ENCODE measurements at regions not wholly inside any gene's neighbourhood (a gene's known extent, or its start where the extent isn't known, plus 50 kb on each side); places are given as distances from the start of the nearest gene placed in this dataset.
"Not testable (repeated sequence)": the region's sequence is repeated elsewhere in the genome, so short reads cannot be mapped to it uniquely, and the experiment has no call there.

DNA sequence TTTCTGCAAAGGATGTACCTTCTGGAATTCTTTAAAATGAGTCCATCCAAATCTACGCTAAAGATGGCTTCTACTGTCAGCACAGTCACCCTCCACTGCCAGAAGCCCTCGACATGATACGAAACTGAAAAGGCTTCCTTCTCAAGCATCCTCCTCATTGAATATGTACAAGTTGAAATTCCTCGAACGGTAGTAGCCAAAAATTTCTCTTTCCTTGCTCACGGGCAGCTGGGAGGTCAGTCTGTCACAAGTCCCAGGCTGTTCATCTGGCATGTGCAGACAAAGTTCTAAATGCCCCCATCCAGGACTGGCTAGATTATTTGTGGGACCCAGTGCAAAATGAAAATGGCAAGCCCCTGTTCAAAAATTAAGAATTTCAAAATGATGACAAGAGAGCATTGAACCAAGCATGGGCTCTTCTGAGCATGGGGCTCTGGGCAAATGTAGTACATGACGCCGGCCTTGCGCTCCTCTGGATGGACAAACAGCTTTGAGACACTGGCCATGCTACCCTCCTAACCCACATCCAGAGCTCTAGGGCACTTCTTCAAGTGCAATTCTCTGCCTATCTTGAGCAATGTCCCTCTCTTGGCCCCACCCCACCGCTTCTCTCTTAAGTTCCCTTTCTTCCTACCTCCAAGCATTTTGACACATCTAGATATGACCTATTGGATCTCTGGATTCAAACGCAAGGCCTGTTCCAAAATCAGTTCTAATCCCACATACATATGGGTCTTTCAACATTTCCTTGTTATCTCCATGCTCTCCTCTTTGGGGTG, 78.9 kb upstream of the FLT1 start:
- no peak for DNase-seq

DNA sequence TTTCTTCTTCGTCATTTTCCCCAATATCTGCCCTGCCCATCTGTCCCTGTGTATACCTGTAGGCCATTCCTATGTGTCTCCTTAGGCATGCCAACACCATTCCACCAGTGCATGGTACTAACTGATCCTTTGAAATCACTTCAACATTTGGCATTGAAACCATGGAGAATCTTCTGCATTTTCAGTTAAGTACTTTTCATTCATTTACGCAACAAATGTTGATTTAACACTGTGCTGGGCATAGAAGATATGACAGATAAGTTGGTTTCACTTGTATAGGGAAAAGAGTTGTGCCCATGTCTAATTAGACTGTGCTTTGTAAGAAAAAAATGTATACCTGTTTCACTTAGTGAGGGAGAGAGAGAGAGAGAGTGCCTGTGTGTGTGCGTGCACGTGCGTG, 77.9 kb upstream of the FLT1 start:
- no peak for DNase-seq

DNA sequence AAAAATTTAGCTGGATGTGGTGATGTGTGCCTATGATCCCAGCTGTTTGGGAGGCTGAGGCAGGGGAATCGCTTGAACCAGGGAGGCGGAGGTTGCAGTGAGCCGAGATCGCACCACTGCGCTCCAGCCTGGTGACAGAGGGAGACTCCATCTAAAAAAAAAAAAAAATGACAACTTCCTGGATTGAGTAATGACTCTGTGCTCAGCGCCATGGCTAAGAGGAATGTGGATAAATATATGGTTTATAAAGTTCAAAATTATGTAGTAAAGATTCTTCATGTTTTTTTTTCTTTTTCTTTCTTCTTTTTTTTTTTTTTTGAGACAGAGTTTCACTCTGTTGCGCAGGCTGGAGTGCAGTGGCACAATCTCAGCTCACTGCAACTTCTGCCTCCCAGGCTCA, 75.4 kb upstream of the FLT1 start:
- DNase-seq: not testable (repeated sequence)

DNA sequence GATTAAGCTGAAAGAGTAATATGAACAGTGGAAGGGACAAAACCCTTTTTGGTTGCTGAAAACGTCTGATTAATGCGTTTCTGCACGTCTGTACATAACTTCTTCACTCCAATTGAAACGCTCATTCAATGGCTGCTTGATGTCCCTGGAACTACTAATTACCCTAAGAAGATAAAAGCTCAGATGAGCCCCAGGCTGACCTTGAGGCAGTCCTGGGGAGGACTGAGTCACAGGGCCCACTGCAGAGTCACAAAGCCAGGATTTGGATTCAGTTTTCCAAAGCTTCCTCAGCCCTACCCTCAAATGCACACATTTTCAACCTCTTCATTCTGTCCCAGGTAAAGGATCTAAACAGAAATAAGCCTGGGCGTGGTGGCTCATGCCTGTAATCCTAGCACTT, 75.0 kb upstream of the FLT1 start:
- no peak for DNase-seq

DNA sequence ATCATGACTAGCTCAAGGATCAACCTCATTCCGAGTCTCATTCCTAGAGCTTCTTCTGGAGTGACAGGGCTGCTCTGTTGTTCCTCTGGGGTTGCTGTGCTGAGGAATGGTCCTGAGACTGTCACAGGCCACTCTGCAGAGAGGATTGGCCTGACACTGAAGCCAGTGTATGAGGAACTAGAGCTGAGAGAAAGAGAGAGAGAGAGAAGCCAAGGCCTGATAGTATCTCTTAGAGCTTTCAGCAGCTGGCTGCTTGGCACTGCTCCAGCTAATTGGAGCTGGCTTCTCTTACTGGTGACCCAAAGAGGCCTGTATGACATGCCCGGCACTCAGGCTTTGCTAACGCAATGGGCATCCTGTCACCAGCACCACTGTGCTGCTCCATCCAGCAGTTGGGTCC, 73.4 kb upstream of the FLT1 start:
- DNase-seq: no peak

DNA sequence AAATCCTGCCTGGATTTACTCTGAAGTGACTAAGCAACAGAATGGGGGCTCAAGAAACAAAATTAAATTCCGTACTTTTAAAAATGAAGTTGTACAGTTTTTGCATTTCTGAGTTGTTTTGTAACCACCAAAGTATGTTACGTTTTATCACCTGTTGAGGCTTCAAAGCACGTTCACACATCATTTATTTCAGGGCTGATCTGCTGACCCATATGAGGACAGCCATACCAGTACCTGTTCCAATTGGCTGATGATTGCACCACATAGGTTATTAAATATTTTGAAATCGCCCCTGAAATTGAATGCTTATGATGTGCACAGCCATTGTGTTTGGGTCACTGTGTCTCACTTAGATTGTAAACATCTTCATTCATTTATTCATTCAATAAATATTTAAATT, 72.0 kb upstream of the FLT1 start:
- DNase-seq: no peak

DNA sequence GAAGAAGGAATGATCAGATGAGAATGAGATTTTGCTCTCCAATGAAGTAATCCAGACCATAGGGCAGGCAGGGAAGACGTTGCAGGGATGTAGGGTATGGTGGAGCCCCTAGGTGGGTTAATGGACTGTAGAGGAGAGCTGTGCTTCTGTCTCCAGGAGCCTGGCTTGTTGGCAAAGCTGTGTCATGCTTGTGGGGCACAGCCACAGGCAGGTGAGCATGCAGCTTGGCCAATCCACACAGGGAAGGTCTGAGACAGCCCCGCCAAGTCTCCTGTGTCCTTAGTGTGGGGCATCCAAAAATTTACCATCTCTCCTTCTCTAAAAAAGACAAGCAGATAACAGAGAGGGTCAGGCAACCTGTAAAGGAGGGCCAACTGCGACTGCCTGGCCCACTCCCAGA, 71.4 kb upstream of the FLT1 start:
- no peak for DNase-seq

DNA sequence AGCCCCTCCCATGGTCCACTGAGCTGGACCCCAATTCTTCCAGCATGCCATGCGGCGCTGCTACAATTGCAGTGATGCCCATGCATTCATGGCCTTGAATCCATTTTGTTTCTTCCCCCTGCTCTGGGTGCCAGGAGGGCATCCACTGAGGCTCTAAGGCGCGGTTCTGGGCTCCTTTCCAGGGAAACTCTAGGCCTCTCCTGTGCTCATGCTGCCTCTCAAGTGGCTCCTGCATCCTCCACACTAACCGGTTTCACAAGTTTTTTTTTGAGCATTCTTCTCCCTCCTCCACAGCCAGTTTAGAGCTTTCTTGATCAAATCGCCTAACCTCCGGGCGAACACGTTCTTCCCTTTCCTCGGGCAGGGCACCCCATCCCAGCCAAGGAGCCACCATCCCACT, 69.1 kb upstream of the FLT1 start:
- no peak for DNase-seq

DNA sequence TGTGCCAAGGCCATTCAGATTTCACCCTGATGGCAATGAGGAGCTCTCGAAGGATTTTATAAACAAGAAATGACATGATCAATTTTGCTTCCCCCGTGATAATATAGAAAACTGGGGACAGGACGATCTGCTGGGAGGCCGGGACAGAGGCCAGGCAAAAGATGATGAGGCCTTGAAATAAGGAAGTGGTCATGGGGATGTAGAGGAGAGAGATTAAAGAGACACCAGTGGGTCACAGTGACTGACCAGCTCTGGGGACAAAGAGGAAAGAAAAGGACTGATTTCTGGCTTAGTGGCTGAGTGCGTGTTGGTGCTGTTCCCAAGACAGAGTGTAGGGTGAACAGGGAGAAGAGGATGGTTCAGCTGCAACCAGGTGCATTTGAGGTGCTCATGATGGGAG, 68.7 kb upstream of the FLT1 start:
- no peak for DNase-seq

DNA sequence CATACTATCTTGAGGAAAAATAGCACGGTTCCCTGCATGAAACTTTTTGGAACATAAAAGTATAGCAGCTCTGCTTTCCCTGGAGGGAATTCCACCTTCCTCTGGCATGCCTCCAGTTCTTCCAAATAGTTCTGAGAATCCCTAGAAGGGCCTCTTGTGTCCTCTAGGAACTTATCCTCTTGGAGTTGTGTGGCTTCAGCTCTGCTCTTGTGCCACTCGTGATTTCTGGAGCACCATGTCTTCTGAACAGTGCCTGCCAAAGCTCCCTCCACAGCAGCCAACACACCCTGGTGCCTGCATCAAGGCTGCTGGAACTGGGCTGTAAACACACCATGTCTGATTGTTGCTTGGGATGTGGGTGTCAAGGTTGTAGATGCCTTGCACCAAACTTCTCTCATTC, 65.7 kb upstream of the FLT1 start:
- no peak for DNase-seq

DNA sequence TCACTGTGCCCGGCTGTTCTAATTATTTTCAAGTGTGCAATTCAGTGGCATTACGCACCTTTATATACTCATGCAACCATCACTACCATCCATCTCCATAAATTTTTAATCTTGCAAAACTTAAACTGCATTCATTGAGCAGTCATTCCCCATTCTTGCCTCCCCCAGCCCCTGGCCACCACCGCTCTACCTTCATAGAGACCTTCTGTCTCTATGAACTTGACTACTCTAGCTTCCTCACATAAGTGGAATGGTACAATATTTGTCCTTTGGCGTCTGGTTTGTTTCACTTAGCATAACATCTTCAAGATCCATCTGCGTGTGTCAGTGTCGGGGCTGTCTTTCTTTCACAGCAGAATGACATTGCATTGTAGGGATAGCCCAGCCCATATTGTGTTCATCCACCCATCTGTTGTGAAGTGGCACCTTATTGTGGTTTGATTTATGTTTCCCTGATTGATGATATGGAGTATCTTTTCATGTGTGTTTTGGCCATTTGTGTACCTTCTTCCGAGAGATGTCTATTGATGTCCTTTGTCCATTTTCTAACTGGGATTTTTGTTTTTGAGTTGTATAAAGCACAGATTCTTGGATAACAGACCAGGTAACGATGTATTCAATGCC, 64.8 kb upstream of the FLT1 start:
- DNase-seq: no peak

DNA sequence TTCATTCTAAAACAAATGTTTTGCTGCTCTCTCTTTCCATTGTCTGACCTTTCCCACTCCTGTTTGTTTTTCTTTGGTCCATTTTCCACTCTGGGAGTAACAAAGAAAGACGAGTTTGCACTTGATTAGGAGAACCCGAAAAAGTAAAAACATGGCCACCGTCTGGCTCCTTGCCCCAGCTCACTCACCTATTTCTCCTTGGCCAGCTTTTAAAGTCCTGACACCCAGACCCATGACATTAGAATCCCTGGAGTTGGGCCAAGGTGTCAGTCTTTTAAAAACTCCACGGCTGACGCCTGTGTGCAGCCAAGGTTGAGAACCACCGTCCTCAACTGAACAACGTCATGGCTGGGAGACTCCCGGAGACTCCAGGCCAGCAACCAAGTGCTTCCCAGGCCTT, 63.6 kb upstream of the FLT1 start:
- DNase-seq: no peak

DNA sequence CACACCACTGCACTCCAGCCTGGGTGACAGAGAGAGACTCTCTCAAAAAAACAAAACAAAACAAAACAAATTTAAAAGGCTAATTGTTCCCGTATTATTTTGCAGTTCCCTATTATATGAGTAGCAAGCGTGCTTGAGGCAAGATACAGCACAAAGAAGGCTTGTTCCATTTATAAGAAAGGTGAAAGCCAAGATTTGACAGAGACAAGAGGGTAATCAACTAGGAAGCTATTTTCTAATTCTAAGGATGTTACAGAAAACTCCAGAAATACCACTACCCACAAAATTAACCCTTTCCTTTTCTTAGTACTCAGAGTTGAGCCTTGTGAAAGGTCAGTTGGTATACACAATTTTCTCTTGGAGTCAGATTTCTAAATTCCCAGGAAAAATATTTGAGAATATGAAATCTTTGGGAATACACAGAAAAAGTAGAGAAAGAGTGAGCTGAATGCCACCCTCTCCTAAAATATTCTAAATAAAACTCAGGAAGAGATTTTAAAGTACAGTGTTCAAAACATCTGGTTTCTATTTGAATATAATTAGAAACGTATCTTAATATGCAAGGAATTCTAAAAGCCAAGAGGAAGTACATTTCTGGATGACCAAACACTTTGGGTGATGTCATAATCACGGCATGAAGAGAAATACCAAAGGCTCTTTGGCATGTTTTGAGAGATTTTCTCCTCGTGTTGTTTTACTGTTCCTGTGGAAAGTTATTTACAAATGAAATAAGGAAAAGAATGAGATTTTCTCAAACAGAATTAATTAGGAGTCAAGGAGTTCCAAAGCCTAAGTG, 63.0 kb upstream of the FLT1 start:
- no peak for DNase-seq

DNA sequence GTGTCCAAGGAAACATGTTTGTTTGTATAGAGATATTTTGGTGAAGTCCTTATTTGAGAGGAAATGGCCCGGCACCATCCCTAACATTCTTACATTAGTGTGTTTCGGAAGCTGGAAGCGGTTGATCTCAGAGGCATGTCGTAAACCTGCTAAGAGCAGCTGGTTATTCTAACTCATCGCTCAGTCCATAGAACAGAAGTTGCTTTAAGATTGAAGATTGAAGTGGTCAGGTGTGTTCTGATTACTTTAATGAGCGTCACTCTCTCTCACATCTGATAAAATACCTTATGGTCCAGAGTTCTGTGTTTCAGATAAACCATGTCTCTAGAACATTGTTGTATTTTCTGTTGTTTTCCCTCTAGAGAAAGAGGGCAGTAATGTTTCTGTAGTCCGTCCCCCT, 60.2 kb upstream of the FLT1 start:
- DNase-seq: no peak

DNA sequence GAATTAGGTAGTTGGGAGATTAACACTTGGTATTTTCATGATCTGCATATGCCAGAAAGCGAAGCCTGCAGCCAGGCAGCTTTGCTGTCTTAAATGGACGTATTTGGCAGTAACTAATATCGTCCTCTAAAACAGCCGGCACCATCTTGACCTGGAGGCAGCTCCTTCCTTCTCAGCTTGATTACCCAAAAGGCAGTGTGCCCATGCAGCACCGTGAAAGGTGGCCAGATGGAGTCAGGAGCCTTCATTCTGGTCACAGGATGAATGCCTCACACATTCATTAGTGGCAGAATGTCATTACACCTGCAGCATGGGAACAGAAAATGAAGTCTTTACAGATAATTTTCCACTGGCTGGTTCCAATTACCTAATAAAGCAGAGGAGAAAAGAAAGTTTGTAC, 59.0 kb upstream of the FLT1 start:
- DNase-seq: no peak

DNA sequence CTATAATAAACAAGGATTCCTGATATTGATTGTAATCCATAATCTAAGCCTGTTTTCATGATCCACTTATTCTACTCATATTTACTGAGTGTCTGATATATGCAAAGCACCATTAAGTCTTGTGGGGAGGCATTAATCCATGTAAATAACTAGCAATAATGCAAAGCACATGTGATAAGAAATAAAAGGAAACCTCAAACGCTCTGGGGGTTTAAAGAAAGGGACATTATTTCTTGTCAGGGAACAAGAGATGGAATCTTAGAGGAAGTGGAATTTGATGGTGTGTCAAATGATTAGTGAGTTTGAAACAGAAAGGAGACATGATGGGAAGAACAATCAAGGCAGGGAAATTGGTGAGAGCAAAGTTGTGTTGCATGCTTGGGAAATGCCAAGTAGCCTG, 57.4 kb upstream of the FLT1 start:
- no peak for DNase-seq

DNA sequence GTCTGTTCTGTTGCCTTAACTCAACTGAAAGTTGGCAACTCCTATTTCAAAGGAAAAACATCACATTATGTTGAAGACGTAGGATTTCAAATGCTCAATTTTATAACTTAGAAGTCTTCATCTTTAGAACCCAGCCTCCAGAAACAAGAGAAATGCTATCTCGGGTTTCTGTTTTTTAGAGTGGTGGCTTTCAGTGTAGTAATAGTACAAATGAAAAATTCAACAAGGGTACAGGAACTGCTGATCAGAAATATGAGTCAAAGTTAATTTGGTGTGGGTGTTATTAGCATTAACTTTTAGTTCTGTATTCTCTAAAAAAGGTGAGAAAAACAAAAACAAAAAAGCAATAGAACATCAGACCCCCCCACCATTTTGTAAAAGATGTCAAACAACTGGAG, 56.6 kb upstream of the FLT1 start:
- DNase-seq: no peak

DNA sequence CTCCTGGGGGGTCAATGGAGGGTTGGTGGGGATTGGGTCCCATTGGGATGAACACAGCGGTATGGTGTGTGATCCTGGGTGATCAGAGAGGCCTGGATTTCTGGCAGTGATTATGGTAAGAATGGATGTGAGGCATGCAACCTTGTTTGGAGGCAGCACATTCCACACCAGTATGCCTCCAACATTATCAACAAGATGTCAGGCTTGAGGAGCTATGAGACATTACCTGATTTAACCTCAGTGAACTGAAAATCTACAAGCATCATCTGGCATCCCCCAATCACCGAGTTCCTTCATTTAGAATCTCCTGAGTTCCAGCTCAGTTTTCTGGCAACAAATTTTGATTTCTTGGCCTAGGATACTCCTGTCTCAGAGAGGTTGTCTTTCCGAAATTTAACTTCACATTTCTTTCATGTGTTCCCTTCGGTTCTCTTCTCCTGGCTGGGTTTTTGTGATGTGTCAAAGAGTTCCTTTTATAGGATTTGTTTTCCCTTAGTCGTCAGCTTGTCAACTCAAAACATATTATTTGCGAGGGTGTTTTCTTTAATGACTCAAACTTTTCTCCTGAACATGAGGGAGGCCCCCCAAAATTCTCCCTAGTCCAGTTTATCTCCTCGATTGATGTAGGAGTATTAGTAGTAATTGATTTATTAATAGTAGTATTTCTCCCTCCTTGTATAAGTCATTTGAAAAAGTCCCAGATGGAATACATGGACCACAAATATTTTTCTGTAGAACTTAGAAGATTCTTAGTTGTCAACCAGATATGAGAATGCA, 56.0 kb upstream of the FLT1 start:
- no peak for DNase-seq

DNA sequence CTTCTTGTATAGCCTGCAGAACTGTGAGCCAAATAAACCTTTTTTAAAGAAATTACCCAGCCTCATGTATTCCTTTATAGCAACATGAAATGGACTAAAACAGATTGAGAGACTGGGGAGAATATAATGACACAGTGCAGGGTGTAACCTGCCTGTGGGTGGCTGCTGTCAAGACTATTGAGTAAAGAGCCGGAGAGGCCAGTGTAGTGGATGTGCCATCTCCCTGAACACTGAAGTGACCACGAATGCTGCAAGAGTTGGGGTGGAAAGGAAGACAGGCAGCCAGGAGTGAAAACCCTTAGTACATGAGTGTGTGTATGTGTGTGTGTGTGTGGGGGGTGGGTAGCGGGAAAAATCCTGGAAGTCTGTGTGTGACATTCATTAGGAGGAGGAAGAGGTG, 55.2 kb upstream of the FLT1 start:
- no peak for DNase-seq

DNA sequence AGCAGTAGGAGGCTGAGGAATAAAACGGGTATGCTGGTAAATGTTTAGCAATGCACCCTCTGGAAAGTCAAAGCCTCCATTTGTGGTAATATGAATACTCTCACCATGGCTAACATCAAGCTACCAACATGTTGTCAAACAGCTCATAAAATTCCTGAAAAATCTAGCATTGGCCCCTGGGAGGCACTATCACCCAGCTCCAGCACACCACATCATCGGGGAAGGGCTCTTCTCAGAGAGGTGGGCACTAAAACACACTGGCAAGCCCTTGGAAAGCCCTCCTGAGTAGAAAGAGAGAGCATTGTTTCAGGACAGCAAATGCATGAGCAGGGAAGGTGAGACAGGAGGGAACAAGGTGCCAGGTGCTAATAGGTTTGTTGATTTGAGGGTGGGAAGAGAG, 53.9 kb upstream of the FLT1 start:
- DNase-seq: no peak

DNA sequence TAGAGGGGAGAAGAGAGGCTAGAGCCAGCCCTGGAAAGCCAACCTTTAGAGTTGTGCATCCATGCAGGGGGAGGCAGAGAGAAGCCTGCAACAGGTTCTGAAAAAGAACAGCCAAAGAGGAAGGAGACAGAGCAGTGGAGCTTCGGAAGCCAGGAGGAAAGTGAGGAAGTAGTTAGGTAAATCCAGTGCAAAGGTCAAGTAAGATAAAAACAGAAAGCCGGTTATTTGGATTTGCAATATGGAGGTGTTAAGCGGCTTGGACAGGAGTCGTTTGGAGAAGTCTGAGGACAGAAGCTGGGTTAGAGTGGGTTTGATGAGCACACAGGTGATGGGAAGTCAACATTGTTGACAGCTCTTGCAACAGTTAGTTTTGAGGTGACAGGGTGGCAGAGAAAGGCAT, 53.5 kb upstream of the FLT1 start:
- no peak for DNase-seq

DNA sequence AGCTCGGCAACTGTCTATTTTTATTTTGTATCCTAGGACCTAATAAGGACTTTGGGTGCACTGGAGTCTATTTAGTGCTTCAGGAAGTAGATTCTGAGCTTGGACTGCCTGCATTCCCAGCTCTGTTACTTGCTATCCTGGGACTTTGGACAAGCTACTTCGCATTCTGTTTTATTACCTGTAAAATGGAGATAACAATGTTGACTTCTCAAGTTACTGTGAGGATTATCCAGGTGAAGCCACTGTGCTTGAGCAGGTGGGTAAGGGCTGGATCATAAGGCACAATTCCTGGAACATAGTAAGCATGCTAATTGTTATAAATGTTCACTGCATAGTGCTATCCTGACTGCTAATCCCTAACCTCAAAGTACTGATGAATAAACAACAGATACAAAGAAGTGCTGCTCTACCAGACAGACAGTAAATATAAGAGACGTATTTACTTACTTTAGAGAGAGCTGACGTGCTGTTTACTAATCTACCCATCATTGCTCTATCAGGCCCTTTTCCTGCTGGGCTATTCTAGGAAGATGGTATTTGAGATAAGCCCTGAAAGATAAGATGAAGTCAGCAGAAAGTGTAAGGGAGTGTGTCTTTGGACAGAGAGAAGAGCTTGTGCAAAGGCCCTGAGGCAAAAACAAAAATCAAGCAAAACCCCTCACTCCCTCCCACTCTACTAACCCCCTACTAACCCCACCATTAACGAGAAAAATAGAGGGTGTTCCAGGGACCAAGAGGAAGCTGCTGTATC, 50.8 kb upstream of the FLT1 start:
- no peak for DNase-seq
